ENCODE measurements at regions not wholly inside any gene's neighbourhood (a gene's known extent, or its start where the extent isn't known, plus 50 kb on each side); places are given as distances from the start of the nearest gene placed in this dataset.
"Not testable (repeated sequence)": the region's sequence is repeated elsewhere in the genome, so short reads cannot be mapped to it uniquely, and the experiment has no call there.

DNA sequence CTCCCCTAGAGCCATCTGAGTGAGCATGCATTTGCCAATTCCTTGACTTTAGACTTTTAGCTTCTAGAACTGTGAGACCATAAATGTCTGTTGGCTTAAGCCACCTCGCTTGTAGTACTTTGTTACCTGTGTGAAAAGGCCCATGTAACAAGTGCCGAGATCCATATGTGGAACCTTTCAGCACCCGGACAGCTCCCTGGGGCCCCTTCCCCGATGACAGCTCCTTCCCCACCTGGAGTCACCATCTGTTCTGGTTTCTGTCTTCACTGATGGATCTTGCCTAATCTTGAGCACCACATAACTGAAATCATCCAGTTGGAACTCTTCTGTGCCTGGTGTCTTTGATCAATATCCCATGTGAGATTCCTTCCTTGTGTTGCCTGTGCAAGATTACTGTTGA lies 78.9 kb upstream of the EEF2KMT start:
- DNase-seq (ENCODE audit: low read depth, low spot score) = no peak

DNA sequence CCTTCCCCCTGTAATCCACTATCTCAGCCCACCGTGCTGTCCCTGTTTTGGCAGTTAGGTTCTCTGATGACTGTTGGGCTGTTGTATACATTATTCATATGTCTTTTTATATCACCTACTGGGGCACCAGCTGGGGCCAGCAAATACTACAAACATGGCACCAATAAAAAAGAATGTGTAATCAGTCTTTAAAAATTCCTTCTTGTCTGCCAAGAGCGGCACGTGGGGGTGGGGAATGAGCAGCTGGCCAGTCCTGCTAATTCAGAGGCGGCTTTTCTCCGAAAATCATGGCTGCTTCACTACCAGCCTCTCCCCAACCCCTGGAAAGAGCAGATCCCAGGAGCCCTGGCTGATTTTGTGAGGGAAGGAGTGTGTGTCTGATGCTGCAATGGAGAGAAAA lies 77.7 kb upstream of the EEF2KMT start:
- DNase-seq (ENCODE audit: low read depth, low spot score) = no peak

DNA sequence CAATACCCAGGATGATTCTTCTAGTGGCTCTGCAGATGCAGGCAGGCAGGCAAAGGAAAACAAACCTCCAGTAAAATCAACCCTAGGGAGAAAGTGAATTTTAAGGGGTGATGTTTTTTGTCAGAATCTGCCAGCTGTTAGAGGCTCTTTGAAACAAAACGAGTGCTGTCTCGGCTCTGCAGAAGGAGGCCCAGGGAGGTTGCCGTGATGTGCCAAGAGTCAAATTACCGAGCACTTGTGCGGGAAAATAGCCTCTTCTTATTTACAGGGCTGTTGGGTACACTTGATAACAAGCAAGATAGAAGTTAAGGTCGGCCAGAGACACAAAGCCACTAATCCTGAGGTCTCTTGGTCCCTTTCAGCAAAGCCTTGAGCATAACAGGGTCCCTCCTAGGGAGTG lies 68.9 kb upstream of the EEF2KMT start:
- no peak for DNase-seq (ENCODE audit: low read depth, low spot score)

DNA sequence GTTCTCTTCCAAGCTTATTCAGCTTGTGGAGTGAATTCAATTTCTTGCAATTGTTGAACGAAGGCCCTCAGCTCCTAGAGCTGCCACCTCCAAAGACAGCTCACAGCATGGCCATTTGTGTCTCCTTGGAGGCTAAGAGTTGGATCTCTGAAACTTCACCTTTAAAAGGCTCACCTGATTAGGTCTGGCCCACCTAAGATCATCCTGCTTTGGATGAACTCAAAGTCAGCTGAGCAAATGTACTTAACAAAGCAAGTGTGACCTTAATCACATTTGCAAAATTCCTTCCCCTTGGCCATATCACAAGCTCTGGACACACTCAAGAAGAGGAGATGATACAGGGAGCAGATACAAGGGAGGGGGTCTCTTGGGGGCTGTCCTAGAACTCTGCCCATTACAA lies 67.8 kb upstream of the EEF2KMT start:
- not testable (repeated sequence) for DNase-seq (ENCODE audit: low read depth, low spot score)

DNA sequence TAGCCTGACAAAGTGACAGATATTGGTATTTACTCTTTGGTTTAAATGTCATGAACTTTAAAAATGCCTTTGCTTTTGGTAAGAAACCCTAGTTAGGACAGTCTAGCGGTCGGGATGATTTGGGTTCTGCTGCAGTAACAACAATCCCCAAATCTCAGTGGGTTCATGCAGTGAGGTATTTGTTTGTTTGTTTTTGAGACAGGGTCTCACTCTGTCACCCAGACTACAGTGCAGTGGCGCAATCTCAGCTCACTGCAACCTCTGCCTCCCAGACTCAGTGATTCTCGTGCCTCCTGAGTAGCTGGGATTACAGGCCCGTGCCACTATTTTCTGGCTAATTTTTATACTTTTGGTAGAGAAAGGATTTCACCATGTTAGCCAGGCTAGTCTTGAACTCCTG lies 65.2 kb upstream of the EEF2KMT start:
- DNase-seq (ENCODE audit: low read depth, low spot score) = not testable (repeated sequence)

DNA sequence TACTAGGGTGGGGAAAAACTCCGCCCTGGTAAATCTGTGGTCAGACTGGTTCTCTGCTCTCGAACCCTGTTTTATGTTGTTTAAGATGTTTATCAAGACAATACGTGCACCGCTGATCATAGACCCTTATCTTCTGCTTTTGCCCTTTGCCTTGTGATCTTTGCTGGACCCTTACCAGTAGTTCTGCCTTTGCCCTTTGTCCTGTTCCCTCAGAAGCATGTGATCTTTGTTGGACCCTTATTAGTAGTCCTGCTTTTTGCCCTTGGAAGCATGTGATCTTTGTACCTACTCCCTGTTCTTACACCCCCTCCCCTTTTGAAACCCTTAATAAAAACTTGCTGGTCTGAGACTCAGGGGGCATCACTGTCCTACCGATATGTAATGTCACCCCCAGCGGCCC lies 64.3 kb upstream of the EEF2KMT start:
- not testable (repeated sequence) for DNase-seq (ENCODE audit: low read depth, low spot score)

DNA sequence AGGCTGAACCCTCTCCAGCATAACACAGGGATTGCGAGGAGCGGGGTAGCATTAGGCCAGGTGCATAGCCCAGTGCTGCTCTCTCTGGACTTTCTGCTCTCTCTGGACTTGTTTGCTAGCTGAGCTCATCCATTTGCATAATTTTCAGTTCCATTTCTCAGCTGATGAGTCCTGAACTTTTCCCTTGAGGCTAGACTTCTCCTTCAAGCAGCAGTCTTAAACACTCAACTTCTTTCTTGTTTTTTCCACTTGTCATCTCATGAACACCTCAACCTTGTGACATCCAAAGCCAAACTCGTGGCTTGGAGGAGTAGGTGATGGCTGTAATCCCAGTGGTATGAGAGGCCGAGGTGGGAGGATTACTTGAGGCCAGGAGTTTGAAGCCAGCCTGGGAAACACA lies 62.4 kb upstream of the EEF2KMT start:
- not testable (repeated sequence) for DNase-seq (ENCODE audit: low read depth, low spot score)

DNA sequence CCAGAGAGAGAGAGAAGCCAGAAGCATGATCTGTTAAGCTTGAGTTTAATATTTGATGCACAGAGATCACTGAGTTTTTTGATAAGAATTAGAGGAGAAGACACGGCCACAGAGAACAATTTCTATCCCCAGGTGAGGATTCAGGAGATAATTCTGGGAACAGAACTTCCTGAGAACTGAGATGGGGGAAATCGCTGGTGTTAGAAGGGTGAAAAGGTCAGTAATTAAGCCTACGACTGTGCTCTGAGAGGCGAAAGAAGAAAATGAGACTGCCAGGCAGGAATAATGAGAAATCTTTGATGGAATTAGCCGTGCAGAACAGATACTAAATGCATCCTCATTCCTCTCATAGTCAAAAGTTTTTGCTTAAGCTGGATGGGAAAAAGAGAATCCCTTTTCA lies 61.9 kb upstream of the EEF2KMT start:
- not testable (repeated sequence) for DNase-seq (ENCODE audit: low read depth, low spot score)

DNA sequence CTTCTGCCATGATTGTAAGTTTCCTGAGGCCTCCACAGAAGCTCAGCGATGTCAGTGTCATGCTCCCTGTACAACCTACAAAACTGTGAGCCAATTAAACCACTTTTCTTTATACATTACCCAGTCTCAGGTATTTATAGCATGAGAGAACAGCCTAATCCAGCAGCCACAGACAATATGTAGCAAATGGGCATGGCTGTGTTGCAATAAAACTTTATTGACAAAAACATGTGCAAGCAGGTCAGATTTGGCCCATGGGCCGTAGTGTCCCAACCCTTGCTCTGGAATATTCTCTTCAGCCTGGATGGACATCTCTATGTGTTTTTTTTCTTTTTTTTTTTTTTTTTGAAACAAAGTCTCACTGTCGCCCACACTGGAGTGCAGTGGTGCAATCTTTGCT lies 60.9 kb upstream of the EEF2KMT start:
- DNase-seq (ENCODE audit: low read depth, low spot score) = no peak

DNA sequence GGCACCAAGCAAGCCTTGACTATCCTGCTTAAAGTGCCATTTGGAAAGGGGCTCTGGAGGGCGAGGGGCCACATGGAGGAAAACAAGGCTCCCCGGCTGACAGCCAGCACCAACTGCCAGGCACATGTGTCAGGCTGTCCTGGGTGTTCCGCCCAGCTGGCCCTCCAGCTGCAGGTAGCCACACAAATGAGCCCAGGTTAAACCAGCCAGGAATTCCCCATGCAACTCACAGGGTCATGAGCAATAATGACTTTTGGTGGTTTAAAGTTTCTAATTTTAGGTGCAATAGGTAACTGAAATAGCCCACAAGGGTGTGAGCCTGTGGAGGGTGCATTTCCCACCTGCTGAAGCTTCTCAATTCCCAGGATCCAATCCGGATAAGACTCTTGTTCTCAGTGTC lies 58.9 kb upstream of the EEF2KMT start:
- DNase-seq (ENCODE audit: low read depth, low spot score) = not testable (repeated sequence)

DNA sequence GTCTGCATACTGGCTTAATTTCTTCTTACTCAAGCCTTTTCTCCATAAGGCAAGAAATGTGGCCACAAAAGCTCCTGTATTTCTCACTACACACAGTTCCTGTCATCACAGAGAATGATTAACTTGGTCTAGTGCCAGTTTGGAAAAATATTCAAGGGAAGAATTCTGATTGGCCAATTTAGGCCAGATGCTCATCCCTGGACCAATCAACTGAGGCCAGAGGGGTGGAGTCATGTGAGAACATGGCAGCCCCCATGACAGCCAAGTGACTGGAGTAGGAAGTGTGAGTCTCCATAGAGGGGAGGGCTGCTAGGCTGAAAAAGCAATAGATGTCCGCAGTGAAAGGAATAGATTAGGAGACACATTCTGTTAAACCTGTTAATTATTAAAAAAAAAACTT lies 56.4 kb upstream of the EEF2KMT start:
- not testable (repeated sequence) for DNase-seq (ENCODE audit: low read depth, low spot score)

DNA sequence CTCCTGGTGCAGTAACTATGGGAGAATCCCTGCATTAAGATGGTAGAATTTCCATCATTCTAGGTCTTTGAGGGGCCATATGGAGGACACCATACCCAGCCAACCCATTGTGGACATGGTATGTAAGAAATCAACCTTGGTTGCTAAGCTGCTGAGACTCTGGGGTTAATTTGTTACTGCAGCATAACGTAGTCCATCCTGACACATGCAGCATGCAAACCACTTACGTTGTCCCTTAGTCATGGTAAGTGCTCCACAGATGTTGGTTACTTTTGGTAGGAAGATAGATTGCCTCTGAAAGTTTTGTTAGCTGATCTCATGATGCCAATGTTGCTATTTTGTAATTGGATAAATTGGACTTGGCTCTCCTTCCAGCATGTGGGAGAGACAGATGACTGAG lies 53.8 kb upstream of the EEF2KMT start:
- DNase-seq (ENCODE audit: low read depth, low spot score) = not testable (repeated sequence)
